Right lobe of liver (tissue), 4 donors: ENCODE measurements at regions not wholly inside any gene's neighbourhood (a gene's known extent, or its start where the extent isn't known, plus 50 kb on each side); places are given as distances from the start of the nearest gene placed in this dataset.

ENCODE experiments used
- POLR2A ChIP-seq: fragments of 450-650 bp; IDR thresholded peaks from one replicate; pipeline ENCODE4 v1.6.1; 2017; ENCODE audit warnings: antibody characterized with exemption, mild to moderate bottlenecking
- TF ChIP-seq, protein P1 (sequence below), 4 donors: fragments of 200-600 bp in 3 of 4; fragments of 450-650 bp in 1 of 4; IDR thresholded peaks; one replicate each; pipeline versions ENCODE4 v1.5.1 to v1.8.0; 2016 to 2022; ENCODE audit warnings: antibody characterized with exemption in 4 of 4, mild to moderate bottlenecking in 2 of 4
- donor health status: DM: no; HTN: no; CAD: no.
- donor health status: DM: no; HTN: no; CAD: no.
- donor health status: DM: no; HTN: yes; CAD: no.

DNA sequence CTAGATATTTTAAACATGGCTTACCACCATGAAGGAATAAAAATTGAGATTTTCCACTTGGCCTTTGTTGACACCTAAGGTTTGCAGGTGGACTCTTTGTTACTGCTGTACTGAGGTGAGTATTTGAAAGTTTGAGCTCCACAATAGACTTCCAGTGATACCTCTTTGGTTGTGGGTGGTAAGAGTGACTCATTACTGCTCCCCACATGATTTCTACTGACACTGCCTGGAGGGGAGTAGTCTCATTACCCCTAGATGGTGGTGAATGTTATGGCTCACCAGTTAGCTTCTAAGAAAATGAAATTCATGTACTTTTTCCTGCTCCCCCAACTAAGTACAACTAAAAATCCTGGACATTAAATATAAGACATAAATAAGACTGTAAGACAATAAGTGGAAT, 1183.1 kb upstream of the TMEFF2 start:
- no peak for TF ChIP-seq POLR2A
- TF ChIP-seq, protein P1, sequence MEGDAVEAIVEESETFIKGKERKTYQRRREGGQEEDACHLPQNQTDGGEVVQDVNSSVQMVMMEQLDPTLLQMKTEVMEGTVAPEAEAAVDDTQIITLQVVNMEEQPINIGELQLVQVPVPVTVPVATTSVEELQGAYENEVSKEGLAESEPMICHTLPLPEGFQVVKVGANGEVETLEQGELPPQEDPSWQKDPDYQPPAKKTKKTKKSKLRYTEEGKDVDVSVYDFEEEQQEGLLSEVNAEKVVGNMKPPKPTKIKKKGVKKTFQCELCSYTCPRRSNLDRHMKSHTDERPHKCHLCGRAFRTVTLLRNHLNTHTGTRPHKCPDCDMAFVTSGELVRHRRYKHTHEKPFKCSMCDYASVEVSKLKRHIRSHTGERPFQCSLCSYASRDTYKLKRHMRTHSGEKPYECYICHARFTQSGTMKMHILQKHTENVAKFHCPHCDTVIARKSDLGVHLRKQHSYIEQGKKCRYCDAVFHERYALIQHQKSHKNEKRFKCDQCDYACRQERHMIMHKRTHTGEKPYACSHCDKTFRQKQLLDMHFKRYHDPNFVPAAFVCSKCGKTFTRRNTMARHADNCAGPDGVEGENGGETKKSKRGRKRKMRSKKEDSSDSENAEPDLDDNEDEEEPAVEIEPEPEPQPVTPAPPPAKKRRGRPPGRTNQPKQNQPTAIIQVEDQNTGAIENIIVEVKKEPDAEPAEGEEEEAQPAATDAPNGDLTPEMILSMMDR (IDR thresholded peaks at IDR 0.05): no peak
